GM23338 (cell line): ENCODE measurements at regions not wholly inside any gene's neighbourhood (a gene's known extent, or its start where the extent isn't known, plus 50 kb on each side); places are given as distances from the start of the nearest gene placed in this dataset.

Experiments
- ATAC-seq: fragments of 200-7000 bp; cut with Tn5 transposase; 3 replicates; pipeline ENCODE4 v1.9.1; 2020
- DNase-seq: peaks from one replicate; pipeline ENCODE4 v3.0.0-alpha.2; 2015; ENCODE audit warnings: low spot score
- H2AFZ ChIP-seq: fragments of 200-600 bp; sonication (generic); 2 replicates; pipeline ENCODE4 v1.8.0; 2016; ENCODE audit warnings: antibody characterized with exemption, mild to moderate bottlenecking, moderate library complexity
- H3F3A ChIP-seq: fragments of 200-600 bp; sonication (generic); replicated peaks from 2 replicates; pipeline ENCODE4 v1.8.0; 2017; ENCODE audit warnings: antibody characterized with exemption, mixed run types, low read depth
- H3K27ac ChIP-seq: fragments of 200-600 bp; sonication (generic); 2 replicates; pipeline ENCODE4 v1.6.1; 2016; ENCODE audit warnings: low read depth
- H3K27me3 ChIP-seq: fragments of 200-600 bp; sonication (generic); 2 replicates; pipeline ENCODE4 v1.8.0; 2016; ENCODE audit warnings: mild to moderate bottlenecking, mixed run types, moderate library complexity; ENCODE audit not compliant: insufficient read depth
- H3K36me3 ChIP-seq: fragments of 200-600 bp; sonication (generic); 2 replicates; pipeline ENCODE4 v1.8.0; 2016; ENCODE audit warnings: mild to moderate bottlenecking; ENCODE audit not compliant: insufficient read depth
- H3K4me1 ChIP-seq: fragments of 200-600 bp; sonication (generic); 2 replicates; pipeline ENCODE4 v1.8.0; 2016; ENCODE audit warnings: mild to moderate bottlenecking, moderate library complexity; ENCODE audit not compliant: insufficient read depth
- H3K4me2 ChIP-seq: fragments of 200-600 bp; sonication (generic); 2 replicates; pipeline ENCODE4 v1.7.1; 2017; ENCODE audit warnings: mixed run types
- H3K4me3 ChIP-seq: fragments of 200-600 bp; sonication (generic); 2 replicates; pipeline ENCODE4 v1.6.1; 2016; ENCODE audit warnings: mixed run types
- H3K79me2 ChIP-seq: fragments of 200-600 bp; sonication (generic); replicated peaks from 2 replicates; pipeline ENCODE4 v1.8.0; 2017; ENCODE audit warnings: mild to moderate bottlenecking; ENCODE audit not compliant: insufficient read depth
- H3K9me2 ChIP-seq: fragments of 200-600 bp; sonication (generic); 2 replicates; pipeline ENCODE4 v1.8.0; 2017; ENCODE audit not compliant: insufficient read depth
- H4K20me1 ChIP-seq: fragments of 200-600 bp; sonication (generic); replicated peaks from 2 replicates; pipeline ENCODE4 v1.8.0; 2017; ENCODE audit warnings: mild to moderate bottlenecking; ENCODE audit not compliant: insufficient read depth
- H3K27ac Mint-ChIP-seq: 2 replicates; pipeline ENCODE4 v1.8.0; 2020; ENCODE audit warnings: inconsistent platforms, mild to moderate bottlenecking, moderate library complexity, mixed read lengths
- H3K27me3 Mint-ChIP-seq: 3 replicates; pipeline ENCODE4 v1.8.0; 2022; ENCODE audit warnings: low read depth, mild to moderate bottlenecking, moderate library complexity, mixed read lengths, inconsistent platforms; ENCODE audit not compliant: insufficient read depth, poor library complexity
- H3K36me3 Mint-ChIP-seq: 3 replicates; pipeline ENCODE4 v1.8.0; 2021; ENCODE audit warnings: low read depth, mild to moderate bottlenecking, inconsistent platforms, moderate library complexity, mixed read lengths
- H3K4me1 Mint-ChIP-seq: 3 replicates; pipeline ENCODE4 v1.8.0; 2020; ENCODE audit warnings: mild to moderate bottlenecking, inconsistent platforms, mixed read lengths
- H3K4me3 Mint-ChIP-seq: 3 replicates; pipeline ENCODE4 v1.8.0; 2021; ENCODE audit warnings: moderate library complexity, mild to moderate bottlenecking, inconsistent platforms, mixed read lengths
- H3K9me3 Mint-ChIP-seq: 3 replicates; pipeline ENCODE4 v1.8.0; 2020; ENCODE audit warnings: moderate library complexity, mild to moderate bottlenecking, inconsistent platforms, mixed read lengths
- CREB1 ChIP-seq: fragments of 250-450 bp; sonication (Bioruptor Pico); IDR thresholded peaks from 2 replicates; pipeline ENCODE4 v1.5.0; 2020; ENCODE audit warnings: low read depth, mild to moderate bottlenecking, moderate library complexity
- EZH2phosphoT487 ChIP-seq: fragments of 200-600 bp; sonication (generic); IDR thresholded peaks from one replicate; pipeline ENCODE4 v1.8.1; 2018; ENCODE audit warnings: antibody characterized with exemption; ENCODE audit not compliant: unreplicated experiment
- JUNB ChIP-seq: IDR thresholded peaks from one replicate; pipeline ENCODE4 v1.6.1; 2016; ENCODE audit warnings: antibody characterized with exemption; ENCODE audit not compliant: unreplicated experiment
- NANOG ChIP-seq: IDR thresholded peaks from 2 replicates; pipeline ENCODE4 v1.6.1; 2016; ENCODE audit warnings: antibody characterized with exemption, borderline replicate concordance
- POLR2AphosphoS5 ChIP-seq: IDR thresholded peaks from 2 replicates; pipeline ENCODE4 v1.6.1; 2016; ENCODE audit warnings: antibody characterized with exemption, low read depth
- STAT1 ChIP-seq: IDR thresholded peaks from one replicate; pipeline ENCODE4 v1.6.1; 2016; ENCODE audit warnings: antibody characterized with exemption; ENCODE audit not compliant: unreplicated experiment
- ZNF331 ChIP-seq: fragments of 250-450 bp; sonication (Bioruptor Pico); IDR thresholded peaks from 2 replicates; pipeline ENCODE4 v1.5.0; 2020; ENCODE audit warnings: low read depth, mild to moderate bottlenecking, moderate library complexity
- TF ChIP-seq, protein P1 (sequence below): IDR thresholded peaks from 2 replicates; pipeline ENCODE4 v1.6.1; 2016; ENCODE audit warnings: antibody characterized with exemption
- TF ChIP-seq, protein P2 (sequence below): IDR thresholded peaks from one replicate; pipeline ENCODE4 v1.6.1; 2018; ENCODE audit warnings: antibody characterized with exemption; ENCODE audit not compliant: unreplicated experiment
- TF ChIP-seq, protein P3 (sequence below): fragments of 250-450 bp; sonication (Bioruptor Pico); IDR thresholded peaks from 2 replicates; pipeline ENCODE4 v1.5.0; 2020; ENCODE audit warnings: mild to moderate bottlenecking, moderate library complexity

DNA sequence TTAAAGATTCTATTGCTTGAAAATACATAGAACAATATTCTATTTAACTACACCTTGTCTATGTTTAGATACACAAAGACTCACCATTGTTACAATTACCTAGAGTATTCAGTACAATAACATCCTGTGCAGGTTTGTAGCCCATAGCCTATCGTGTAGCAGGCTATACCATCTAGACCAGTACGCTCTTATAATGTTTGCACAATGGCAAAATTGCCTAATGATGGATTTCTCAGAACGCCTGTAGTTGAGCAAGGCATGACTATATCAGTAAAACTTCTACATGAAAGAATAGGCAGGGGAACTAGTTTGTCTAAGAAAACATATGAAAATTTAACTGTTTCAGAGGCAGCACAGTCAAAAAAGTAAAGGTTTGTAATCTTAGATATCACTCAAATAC, 375.9 kb downstream of the DAD1 start (continued):
- no peak for TF ChIP-seq JUNB
- TF ChIP-seq, protein P1, sequence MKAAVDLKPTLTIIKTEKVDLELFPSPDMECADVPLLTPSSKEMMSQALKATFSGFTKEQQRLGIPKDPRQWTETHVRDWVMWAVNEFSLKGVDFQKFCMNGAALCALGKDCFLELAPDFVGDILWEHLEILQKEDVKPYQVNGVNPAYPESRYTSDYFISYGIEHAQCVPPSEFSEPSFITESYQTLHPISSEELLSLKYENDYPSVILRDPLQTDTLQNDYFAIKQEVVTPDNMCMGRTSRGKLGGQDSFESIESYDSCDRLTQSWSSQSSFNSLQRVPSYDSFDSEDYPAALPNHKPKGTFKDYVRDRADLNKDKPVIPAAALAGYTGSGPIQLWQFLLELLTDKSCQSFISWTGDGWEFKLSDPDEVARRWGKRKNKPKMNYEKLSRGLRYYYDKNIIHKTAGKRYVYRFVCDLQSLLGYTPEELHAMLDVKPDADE: no peak

DNA sequence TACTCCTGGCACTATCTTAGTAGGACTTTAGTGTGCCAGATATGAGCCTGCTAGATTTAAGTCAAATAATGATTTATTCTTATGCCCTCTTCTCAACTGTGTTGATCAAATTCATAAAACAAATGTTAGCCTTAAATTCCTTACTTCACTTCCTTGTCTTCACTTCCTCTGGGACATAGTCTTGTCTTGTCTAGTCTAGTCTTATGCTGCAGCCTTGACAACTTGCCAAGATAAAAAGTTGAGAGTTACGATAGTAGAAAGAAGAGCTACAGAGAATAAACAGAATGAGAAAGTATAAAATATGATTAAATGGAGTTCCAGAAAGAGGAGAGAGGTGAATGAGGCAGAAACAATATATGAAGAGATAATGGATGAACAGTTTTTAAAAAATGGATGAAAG, 378.1 kb downstream of the DAD1 start:
- TF ChIP-seq POLR2AphosphoS5: no peak
- TF ChIP-seq ZNF331 (CRISPR knock-in tag): no peak
- TF ChIP-seq JUNB: no peak
- H3K4me2 ChIP-seq: no peak overlapping the region
- H3K4me1 ChIP-seq: no peaks in the 10 kb centered on the region
- H3F3A ChIP-seq: no peaks in the 10 kb centered on the region
- DNase-seq (no peak), ATAC-seq (no peak)
- no peaks in the 10 kb centered on the region for H3K27me3 Mint-ChIP-seq
- H3K27ac Mint-ChIP-seq: no peak overlapping the region
- H2AFZ ChIP-seq: no peak overlapping the region
- H3K79me2 ChIP-seq: no peaks in the 10 kb centered on the region
- H3K4me1 Mint-ChIP-seq: no peaks in the 10 kb centered on the region
- H3K36me3 ChIP-seq: no peaks in the 10 kb centered on the region; the same call in 1 of the 2 replicates
- H3K9me2 ChIP-seq: no peaks in the 10 kb centered on the region; the same call in 1 of the 2 replicates
- no peaks in the 10 kb centered on the region for H3K36me3 Mint-ChIP-seq
- no peak overlapping the region for H3K4me3 Mint-ChIP-seq
- no peak overlapping the region for H3K27ac ChIP-seq
- H3K4me3 ChIP-seq: no peak overlapping the region
- H4K20me1 ChIP-seq: no peaks in the 10 kb centered on the region
- no peaks in the 10 kb centered on the region for H3K27me3 ChIP-seq
- no peaks in the 10 kb centered on the region for H3K9me3 Mint-ChIP-seq

DNA sequence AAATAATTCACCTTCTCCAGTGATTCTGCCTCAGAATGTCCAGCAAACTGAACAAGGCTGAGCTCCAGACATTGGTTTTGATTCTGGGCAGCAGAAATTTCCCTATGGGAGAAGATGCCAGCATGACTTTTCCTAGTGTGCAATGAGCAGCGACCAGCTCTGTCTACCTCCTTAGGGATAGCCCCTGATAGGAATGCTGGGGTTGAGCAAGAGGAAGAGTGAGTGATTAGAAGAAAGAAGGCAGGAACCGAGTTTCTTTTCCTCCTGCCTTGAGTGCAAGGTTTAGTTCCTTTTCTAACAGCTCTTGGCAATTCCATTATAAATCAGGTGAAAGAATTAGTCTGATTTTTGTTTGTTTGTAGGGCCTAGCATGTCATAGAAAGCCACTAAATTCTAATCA, 379.0 kb downstream of the DAD1 start:
- H3K36me3 ChIP-seq: no peaks in the 10 kb centered on the region; the same call in 1 of the 2 replicates
- no peak for TF ChIP-seq STAT1
- no peak for TF ChIP-seq CREB1
- TF ChIP-seq, protein P2, sequence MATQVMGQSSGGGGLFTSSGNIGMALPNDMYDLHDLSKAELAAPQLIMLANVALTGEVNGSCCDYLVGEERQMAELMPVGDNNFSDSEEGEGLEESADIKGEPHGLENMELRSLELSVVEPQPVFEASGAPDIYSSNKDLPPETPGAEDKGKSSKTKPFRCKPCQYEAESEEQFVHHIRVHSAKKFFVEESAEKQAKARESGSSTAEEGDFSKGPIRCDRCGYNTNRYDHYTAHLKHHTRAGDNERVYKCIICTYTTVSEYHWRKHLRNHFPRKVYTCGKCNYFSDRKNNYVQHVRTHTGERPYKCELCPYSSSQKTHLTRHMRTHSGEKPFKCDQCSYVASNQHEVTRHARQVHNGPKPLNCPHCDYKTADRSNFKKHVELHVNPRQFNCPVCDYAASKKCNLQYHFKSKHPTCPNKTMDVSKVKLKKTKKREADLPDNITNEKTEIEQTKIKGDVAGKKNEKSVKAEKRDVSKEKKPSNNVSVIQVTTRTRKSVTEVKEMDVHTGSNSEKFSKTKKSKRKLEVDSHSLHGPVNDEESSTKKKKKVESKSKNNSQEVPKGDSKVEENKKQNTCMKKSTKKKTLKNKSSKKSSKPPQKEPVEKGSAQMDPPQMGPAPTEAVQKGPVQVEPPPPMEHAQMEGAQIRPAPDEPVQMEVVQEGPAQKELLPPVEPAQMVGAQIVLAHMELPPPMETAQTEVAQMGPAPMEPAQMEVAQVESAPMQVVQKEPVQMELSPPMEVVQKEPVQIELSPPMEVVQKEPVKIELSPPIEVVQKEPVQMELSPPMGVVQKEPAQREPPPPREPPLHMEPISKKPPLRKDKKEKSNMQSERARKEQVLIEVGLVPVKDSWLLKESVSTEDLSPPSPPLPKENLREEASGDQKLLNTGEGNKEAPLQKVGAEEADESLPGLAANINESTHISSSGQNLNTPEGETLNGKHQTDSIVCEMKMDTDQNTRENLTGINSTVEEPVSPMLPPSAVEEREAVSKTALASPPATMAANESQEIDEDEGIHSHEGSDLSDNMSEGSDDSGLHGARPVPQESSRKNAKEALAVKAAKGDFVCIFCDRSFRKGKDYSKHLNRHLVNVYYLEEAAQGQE: no peak
- TF ChIP-seq EZH2phosphoT487: no peak
- TF ChIP-seq NANOG: no peak
- TF ChIP-seq POLR2AphosphoS5: no peak
- TF ChIP-seq, protein P3, sequence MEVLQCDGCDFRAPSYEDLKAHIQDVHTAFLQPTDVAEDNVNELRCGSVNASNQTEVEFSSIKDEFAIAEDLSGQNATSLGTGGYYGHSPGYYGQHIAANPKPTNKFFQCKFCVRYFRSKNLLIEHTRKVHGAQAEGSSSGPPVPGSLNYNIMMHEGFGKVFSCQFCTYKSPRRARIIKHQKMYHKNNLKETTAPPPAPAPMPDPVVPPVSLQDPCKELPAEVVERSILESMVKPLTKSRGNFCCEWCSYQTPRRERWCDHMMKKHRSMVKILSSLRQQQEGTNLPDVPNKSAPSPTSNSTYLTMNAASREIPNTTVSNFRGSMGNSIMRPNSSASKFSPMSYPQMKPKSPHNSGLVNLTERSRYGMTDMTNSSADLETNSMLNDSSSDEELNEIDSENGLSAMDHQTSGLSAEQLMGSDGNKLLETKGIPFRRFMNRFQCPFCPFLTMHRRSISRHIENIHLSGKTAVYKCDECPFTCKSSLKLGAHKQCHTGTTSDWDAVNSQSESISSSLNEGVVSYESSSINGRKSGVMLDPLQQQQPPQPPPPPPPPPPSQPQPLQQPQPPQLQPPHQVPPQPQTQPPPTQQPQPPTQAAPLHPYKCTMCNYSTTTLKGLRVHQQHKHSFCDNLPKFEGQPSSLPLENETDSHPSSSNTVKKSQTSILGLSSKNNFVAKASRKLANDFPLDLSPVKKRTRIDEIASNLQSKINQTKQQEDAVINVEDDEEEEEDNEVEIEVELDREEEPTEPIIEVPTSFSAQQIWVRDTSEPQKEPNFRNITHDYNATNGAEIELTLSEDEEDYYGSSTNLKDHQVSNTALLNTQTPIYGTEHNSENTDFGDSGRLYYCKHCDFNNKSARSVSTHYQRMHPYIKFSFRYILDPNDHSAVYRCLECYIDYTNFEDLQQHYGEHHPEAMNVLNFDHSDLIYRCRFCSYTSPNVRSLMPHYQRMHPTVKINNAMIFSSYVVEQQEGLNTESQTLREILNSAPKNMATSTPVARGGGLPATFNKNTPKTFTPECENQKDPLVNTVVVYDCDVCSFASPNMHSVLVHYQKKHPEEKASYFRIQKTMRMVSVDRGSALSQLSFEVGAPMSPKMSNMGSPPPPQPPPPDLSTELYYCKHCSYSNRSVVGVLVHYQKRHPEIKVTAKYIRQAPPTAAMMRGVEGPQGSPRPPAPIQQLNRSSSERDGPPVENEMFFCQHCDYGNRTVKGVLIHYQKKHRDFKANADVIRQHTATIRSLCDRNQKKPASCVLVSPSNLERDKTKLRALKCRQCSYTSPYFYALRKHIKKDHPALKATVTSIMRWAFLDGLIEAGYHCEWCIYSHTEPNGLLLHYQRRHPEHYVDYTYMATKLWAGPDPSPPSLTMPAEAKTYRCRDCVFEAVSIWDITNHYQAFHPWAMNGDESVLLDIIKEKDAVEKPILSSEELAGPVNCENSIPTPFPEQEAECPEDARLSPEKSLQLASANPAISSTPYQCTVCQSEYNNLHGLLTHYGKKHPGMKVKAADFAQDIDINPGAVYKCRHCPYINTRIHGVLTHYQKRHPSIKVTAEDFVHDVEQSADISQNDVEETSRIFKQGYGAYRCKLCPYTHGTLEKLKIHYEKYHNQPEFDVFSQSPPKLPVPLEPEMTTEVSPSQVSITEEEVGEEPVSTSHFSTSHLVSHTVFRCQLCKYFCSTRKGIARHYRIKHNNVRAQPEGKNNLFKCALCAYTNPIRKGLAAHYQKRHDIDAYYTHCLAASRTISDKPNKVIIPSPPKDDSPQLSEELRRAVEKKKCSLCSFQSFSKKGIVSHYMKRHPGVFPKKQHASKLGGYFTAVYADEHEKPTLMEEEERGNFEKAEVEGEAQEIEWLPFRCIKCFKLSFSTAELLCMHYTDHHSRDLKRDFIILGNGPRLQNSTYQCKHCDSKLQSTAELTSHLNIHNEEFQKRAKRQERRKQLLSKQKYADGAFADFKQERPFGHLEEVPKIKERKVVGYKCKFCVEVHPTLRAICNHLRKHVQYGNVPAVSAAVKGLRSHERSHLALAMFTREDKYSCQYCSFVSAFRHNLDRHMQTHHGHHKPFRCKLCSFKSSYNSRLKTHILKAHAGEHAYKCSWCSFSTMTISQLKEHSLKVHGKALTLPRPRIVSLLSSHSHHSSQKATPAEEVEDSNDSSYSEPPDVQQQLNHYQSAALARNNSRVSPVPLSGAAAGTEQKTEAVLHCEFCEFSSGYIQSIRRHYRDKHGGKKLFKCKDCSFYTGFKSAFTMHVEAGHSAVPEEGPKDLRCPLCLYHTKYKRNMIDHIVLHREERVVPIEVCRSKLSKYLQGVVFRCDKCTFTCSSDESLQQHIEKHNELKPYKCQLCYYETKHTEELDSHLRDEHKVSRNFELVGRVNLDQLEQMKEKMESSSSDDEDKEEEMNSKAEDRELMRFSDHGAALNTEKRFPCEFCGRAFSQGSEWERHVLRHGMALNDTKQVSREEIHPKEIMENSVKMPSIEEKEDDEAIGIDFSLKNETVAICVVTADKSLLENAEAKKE (CRISPR knock-in tag): no peak
- no peaks in the 10 kb centered on the region for H3K79me2 ChIP-seq
- no peak overlapping the region for H3K27ac ChIP-seq
- Mint-ChIP-seq H3K36me3 (no peaks in the 10 kb centered on the region), H3K27me3 (no peaks in the 10 kb centered on the region), H3K4me1 (no peaks in the 10 kb centered on the region), H3K4me3 (no peak overlapping the region), H3K9me3 (no peaks in the 10 kb centered on the region), H3K27ac (no peak overlapping the region)
- no peaks in the 10 kb centered on the region for H3K27me3 ChIP-seq
- no peak for DNase-seq
- no peaks in the 10 kb centered on the region for H3F3A ChIP-seq
- H3K9me2 ChIP-seq: no peaks in the 10 kb centered on the region; the same call in 1 of the 2 replicates
- ATAC-seq: no peak
- no peaks in the 10 kb centered on the region for H4K20me1 ChIP-seq
- no peak overlapping the region for H2AFZ ChIP-seq
- no peaks in the 10 kb centered on the region for H3K4me1 ChIP-seq
- no peak overlapping the region for H3K4me3 ChIP-seq
- H3K4me2 ChIP-seq: no peak overlapping the region
